ENCODE measurements at regions not wholly inside any gene's neighbourhood (a gene's known extent, or its start where the extent isn't known, plus 50 kb on each side); places are given as distances from the start of the nearest gene placed in this dataset.

DNA sequence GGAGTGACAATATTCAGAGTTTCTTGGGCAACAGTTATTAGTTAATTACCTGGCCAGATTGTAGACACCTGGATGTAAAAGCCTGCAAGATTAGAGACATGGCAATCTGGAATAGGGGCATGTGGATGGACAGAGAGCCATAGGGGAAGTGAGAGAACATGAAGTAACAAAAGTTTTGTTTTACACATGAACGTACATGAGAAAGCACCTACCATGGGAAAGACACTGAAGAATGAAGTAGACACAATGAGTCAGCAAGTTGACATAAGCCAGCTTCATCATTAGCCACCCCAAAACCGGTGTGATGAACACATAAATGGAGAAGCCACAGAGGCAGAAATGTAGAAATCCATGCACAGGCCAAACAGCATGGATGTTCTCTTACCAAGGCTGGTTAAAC lies 462.1 kb upstream of the C1orf87 start:
- Mint-ChIP-seq H3K27ac (no peak overlapping the region), H3K36me3 (no peaks in the 10 kb centered on the region), H3K4me1 (no peaks in the 10 kb centered on the region), H3K9me3 (peaks cover 3 to 15% (median 8%) of the 10 kb centered on the region in 3 donors), H3K4me3 (no peak overlapping the region), H3K27me3 (no peaks in the 10 kb centered on the region)
- ChIA-PET CTCF (no interaction called here), POLR2A (no interaction called here)
- H3K4me3 ChIP-seq (ENCODE audit: control insufficient read depth in 1 of 2, extremely low read depth in 1 of 2, low read length in 1 of 2) = no peak overlapping the region
- no peaks in the 10 kb centered on the region for H3K36me3 ChIP-seq (ENCODE audit: control insufficient read depth in 2 of 2, extremely low read depth in 1 of 2, insufficient read depth in 1 of 2, low read length in 1 of 2)
- H3K9me3 ChIP-seq = no peaks in the 10 kb centered on the region
- no peak overlapping the region for H3K27ac ChIP-seq (ENCODE audit: low read length)
- no peaks in the 10 kb centered on the region for H3K4me1 ChIP-seq (ENCODE audit: control insufficient read depth in 1 of 2, extremely low read depth in 1 of 2, insufficient read depth in 2 of 2, low read length in 2 of 2)
- no peaks in the 10 kb centered on the region for H3K27me3 ChIP-seq (replicated peaks in 1 of 2; ENCODE audit: control insufficient read depth in 2 of 2, extremely low read depth in 1 of 2, insufficient read depth in 2 of 2, low read length in 1 of 2)
- ATAC-seq (replicated peaks in 1 of 4) = no peak
- no peak for DNase-seq
- 50% methylated on average over 2 of the region's 2 CpGs for WGBS (ENCODE audit: insufficient coverage)

DNA sequence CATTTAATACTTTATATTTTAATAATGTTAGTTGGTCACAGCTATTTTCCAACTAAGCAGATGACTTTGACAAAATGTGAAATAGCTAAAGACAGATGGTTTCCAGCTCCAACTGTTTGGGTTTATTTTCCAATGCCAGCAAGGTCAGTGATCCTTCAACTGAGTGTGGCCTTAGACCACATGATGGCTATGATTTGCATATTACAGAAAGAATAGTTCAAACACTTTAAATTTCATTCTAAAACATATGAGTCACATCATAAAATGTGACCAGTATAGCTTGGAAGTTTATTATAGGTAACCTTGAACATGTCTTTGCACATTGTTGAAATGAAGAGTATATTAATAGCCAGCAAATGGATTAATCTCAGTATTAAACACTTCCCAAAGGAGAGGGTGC lies 454.0 kb upstream of the C1orf87 start:
- no peak overlapping the region for H3K4me3 Mint-ChIP-seq
- no peaks in the 10 kb centered on the region for H3K36me3 Mint-ChIP-seq
- no peaks in the 10 kb centered on the region for H3K27me3 ChIP-seq (replicated peaks in 1 of 2; ENCODE audit: control insufficient read depth in 2 of 2, extremely low read depth in 1 of 2, insufficient read depth in 2 of 2, low read length in 1 of 2)
- H3K27ac ChIP-seq (ENCODE audit: low read length) = no peak overlapping the region
- H3K27ac Mint-ChIP-seq = no peak overlapping the region
- no peaks in the 10 kb centered on the region for H3K4me1 ChIP-seq (ENCODE audit: control insufficient read depth in 1 of 2, extremely low read depth in 1 of 2, insufficient read depth in 2 of 2, low read length in 2 of 2)
- no peaks in the 10 kb centered on the region for H3K36me3 ChIP-seq (ENCODE audit: control insufficient read depth in 2 of 2, extremely low read depth in 1 of 2, insufficient read depth in 1 of 2, low read length in 1 of 2)
- no peak overlapping the region for H3K4me3 ChIP-seq (ENCODE audit: control insufficient read depth in 1 of 2, extremely low read depth in 1 of 2, low read length in 1 of 2)
- H3K9me3 ChIP-seq = no peaks in the 10 kb centered on the region
- DNase-seq (no peak), ATAC-seq (replicated peaks in 1 of 4) (no peak)
- ChIA-PET CTCF (no interaction called here), POLR2A (no interaction called here)
- peaks cover 0 to 1% of the 10 kb centered on the region in 2 donors for H3K27me3 Mint-ChIP-seq
- H3K9me3 Mint-ChIP-seq = peaks cover 0 to 5% (median 4%) of the 10 kb centered on the region in 3 donors
- H3K4me1 Mint-ChIP-seq = no peaks in the 10 kb centered on the region

DNA sequence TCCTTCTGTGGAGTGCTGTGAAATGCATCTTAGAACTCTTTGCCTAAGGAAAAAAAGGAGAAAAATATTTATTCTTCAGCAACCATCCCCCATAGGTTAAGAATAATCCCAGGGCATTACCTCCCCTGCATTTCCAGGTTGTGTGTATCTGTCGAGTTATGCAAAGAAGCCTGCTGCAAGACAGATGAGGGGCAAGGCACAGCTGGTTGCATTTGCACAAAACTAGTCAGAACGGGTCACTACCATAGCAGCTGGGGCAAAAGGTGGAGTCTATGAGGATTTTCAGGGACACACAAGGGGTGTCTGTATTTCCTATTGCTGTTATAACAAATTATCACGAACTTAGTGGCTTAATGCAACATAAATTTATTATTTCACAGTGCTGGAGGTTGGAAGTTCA lies 443.4 kb upstream of the C1orf87 start:
- no peaks in the 10 kb centered on the region for H3K36me3 Mint-ChIP-seq
- no peaks in the 10 kb centered on the region for H3K4me1 Mint-ChIP-seq
- H3K4me1 ChIP-seq (ENCODE audit: control insufficient read depth in 1 of 2, extremely low read depth in 1 of 2, insufficient read depth in 2 of 2, low read length in 2 of 2) = no peaks in the 10 kb centered on the region
- no peaks in the 10 kb centered on the region for H3K27me3 Mint-ChIP-seq
- WGBS (ENCODE audit: insufficient coverage) = no CpG with 5 or more reads among the region's 3 CpGs
- no peak for ATAC-seq (replicated peaks in 1 of 4)
- ChIA-PET POLR2A (no interaction called here), CTCF (no interaction called here)
- H3K27ac ChIP-seq (ENCODE audit: low read length) = no peak overlapping the region
- DNase-seq = no peak
- H3K36me3 ChIP-seq (ENCODE audit: control insufficient read depth in 2 of 2, extremely low read depth in 1 of 2, insufficient read depth in 1 of 2, low read length in 1 of 2) = no peaks in the 10 kb centered on the region
- peaks cover 3 to 8% (median 6%) of the 10 kb centered on the region in 3 donors for H3K9me3 Mint-ChIP-seq
- no peak overlapping the region for H3K27ac Mint-ChIP-seq
- no peaks in the 10 kb centered on the region for H3K27me3 ChIP-seq (replicated peaks in 1 of 2; ENCODE audit: control insufficient read depth in 2 of 2, extremely low read depth in 1 of 2, insufficient read depth in 2 of 2, low read length in 1 of 2)
- no peaks in the 10 kb centered on the region for H3K9me3 ChIP-seq
- no peak overlapping the region for H3K4me3 Mint-ChIP-seq
- no peak overlapping the region for H3K4me3 ChIP-seq (ENCODE audit: control insufficient read depth in 1 of 2, extremely low read depth in 1 of 2, low read length in 1 of 2)

DNA sequence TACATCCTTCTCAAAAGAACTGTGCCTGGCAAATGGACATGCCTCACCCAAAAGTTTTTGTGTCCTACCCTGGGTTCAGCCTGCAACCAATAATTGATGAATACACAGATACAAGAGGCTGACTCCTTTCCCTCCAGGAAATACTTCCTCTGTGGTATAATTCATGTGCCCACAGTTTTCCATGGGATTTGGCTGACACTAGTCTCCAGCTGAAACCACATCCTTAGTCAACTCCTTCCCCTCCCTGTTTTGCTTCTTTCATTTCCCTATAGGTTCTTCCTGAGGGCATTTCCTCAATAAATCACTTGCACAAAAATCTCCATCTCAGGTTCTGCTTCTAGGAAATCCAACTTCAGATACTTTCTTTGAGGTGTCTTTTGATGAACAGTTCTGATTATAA lies 436.6 kb upstream of the C1orf87 start:
- H3K4me1 ChIP-seq (ENCODE audit: control insufficient read depth in 1 of 2, extremely low read depth in 1 of 2, insufficient read depth in 2 of 2, low read length in 2 of 2) = no peaks in the 10 kb centered on the region
- POLR2A ChIA-PET = no interaction called here
- H3K36me3 ChIP-seq (ENCODE audit: control insufficient read depth in 2 of 2, extremely low read depth in 1 of 2, insufficient read depth in 1 of 2, low read length in 1 of 2) = no peaks in the 10 kb centered on the region
- H3K27me3 ChIP-seq (replicated peaks in 1 of 2; ENCODE audit: control insufficient read depth in 2 of 2, extremely low read depth in 1 of 2, insufficient read depth in 2 of 2, low read length in 1 of 2) = no peaks in the 10 kb centered on the region
- DNase-seq = no peak
- H3K4me3 ChIP-seq (ENCODE audit: control insufficient read depth in 1 of 2, extremely low read depth in 1 of 2, low read length in 1 of 2) = no peak overlapping the region
- no peak overlapping the region for H3K27ac ChIP-seq (ENCODE audit: low read length)
- peaks cover 0 to 11% (median 10%) of the 10 kb centered on the region in 3 donors for H3K9me3 Mint-ChIP-seq
- ATAC-seq (replicated peaks in 1 of 4) = no peak
- CTCF ChIA-PET = no interaction called here
- no peaks in the 10 kb centered on the region for H3K36me3 Mint-ChIP-seq
- no peak overlapping the region for H3K4me3 Mint-ChIP-seq
- no peaks in the 10 kb centered on the region for H3K4me1 Mint-ChIP-seq
- H3K27ac Mint-ChIP-seq = no peak overlapping the region
- H3K27me3 Mint-ChIP-seq = no peaks in the 10 kb centered on the region
- H3K9me3 ChIP-seq = no peaks in the 10 kb centered on the region

DNA sequence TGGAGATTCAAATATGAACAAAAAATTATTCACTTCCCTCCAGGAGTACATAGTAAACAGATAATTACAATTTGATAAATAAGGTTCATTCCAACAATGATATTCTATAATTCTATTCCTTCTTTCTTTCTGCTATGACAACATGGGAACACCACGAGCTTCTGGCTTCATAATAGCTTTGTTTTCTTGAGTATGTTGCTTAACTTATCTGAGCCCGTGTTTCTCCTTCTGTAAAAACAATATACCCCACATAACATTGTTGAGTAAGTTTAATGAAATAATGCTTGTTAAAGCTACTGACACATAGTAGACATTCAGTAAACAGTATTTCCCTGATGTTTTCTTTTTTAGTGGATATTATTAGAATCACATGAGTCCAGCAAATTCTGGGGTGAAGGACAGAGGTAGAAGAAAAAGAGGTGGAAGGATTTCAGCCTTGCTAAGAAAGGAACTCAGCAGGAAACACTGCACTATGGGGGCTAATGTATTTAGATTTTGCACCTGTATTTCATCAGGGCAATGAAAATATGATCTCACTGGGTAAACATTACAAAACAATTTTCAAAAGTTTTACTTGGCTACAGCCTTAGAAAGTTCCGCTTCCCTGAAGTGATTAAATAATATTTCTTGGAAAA lies 430.8 kb upstream of the C1orf87 start:
- no peaks in the 10 kb centered on the region for H3K27me3 Mint-ChIP-seq
- no peaks in the 10 kb centered on the region for H3K4me1 Mint-ChIP-seq
- DNase-seq (no peak), ATAC-seq (replicated peaks in 1 of 4) (no peak)
- peaks cover 0 to 9% (median 8%) of the 10 kb centered on the region in 3 donors for H3K9me3 Mint-ChIP-seq
- WGBS (ENCODE audit: insufficient coverage) = no CpG with 5 or more reads among the region's 3 CpGs
- Histone ChIP-seq H3K36me3 (ENCODE audit: control insufficient read depth in 2 of 2, extremely low read depth in 1 of 2, insufficient read depth in 1 of 2, low read length in 1 of 2) (no peaks in the 10 kb centered on the region), H3K4me3 (ENCODE audit: control insufficient read depth in 1 of 2, extremely low read depth in 1 of 2, low read length in 1 of 2) (no peak overlapping the region), H3K27me3 (replicated peaks in 1 of 2; ENCODE audit: control insufficient read depth in 2 of 2, extremely low read depth in 1 of 2, insufficient read depth in 2 of 2, low read length in 1 of 2) (no peaks in the 10 kb centered on the region), H3K9me3 (no peaks in the 10 kb centered on the region), H3K4me1 (ENCODE audit: control insufficient read depth in 1 of 2, extremely low read depth in 1 of 2, insufficient read depth in 2 of 2, low read length in 2 of 2) (no peaks in the 10 kb centered on the region), H3K27ac (ENCODE audit: low read length) (no peak overlapping the region)
- H3K36me3 Mint-ChIP-seq = no peaks in the 10 kb centered on the region
- H3K27ac Mint-ChIP-seq = no peak overlapping the region
- ChIA-PET POLR2A (no interaction called here), CTCF (no interaction called here)
- H3K4me3 Mint-ChIP-seq = no peak overlapping the region

DNA sequence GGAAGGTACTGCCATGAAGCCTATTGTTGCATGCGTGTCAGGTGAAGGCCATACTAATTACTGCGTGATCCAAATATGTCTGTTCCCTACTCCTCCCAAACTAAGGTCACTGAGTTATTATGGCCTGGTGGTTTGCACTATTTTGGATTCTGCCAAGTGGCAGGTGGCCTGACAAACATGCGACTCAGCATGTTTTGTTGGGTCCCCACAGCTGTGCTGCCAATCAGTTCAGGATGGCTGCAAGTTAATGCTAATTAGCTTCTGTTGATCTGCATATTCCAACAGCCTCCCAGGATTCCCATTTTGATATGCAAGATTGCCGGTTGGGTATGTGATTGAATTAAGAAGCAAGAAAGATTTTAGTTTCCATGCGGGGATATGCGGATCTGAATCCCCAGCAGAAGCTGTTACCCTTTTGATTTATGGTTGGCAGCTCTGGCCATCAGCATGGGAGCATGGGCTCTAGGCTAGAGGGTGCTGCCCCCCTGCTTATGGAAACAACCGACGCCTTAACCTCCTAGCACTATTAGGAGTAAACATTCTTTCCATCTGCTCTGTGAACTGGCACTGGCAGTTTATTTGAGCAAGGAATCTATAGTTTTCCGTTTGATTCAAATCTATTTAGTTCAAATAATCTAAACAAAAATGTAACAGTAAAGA lies 429.8 kb upstream of the C1orf87 start:
- no peak for DNase-seq
- no peak for ATAC-seq (replicated peaks in 1 of 4)
- WGBS (ENCODE audit: insufficient coverage) = no CpG with 5 or more reads among the region's 9 CpGs
- Mint-ChIP-seq H3K4me3 (no peak overlapping the region), H3K4me1 (no peaks in the 10 kb centered on the region), H3K36me3 (no peaks in the 10 kb centered on the region), H3K27me3 (no peaks in the 10 kb centered on the region), H3K27ac (no peak overlapping the region), H3K9me3 (peaks cover 0 to 18% (median 16%) of the 10 kb centered on the region in 3 donors)
- ChIA-PET CTCF (interaction anchor here in 1 of 2 donors (0.6 kb wide), 1 partner anchor 24 kb away, joined by 4 read pairs; no protein-coding TSS in a partner anchor), POLR2A (no interaction called here)
- H3K9me3 ChIP-seq = no peaks in the 10 kb centered on the region
- H3K27ac ChIP-seq (ENCODE audit: low read length) = no peak overlapping the region
- H3K4me1 ChIP-seq (ENCODE audit: control insufficient read depth in 1 of 2, extremely low read depth in 1 of 2, insufficient read depth in 2 of 2, low read length in 2 of 2) = no peaks in the 10 kb centered on the region
- no peaks in the 10 kb centered on the region for H3K27me3 ChIP-seq (replicated peaks in 1 of 2; ENCODE audit: control insufficient read depth in 2 of 2, extremely low read depth in 1 of 2, insufficient read depth in 2 of 2, low read length in 1 of 2)
- no peak overlapping the region for H3K4me3 ChIP-seq (ENCODE audit: control insufficient read depth in 1 of 2, extremely low read depth in 1 of 2, low read length in 1 of 2)
- H3K36me3 ChIP-seq (ENCODE audit: control insufficient read depth in 2 of 2, extremely low read depth in 1 of 2, insufficient read depth in 1 of 2, low read length in 1 of 2) = no peaks in the 10 kb centered on the region

DNA sequence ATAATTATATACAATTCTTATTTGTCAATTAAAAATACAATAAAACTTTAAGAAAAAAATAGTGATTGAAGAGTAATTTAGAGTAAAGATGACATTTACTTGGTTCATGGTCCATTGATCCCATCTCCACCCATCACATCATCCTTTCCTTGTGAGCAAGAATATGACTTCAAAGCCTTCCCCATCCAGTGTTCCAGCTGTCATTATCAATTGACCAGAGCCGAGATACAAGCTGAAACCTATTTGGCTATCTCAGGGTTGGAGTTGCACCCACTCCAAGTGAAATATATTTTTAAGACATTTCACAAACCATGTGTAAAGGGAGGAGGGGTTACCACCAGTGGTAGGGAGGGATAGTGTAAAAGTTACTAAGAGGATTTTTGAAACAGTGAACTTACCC lies 428.9 kb upstream of the C1orf87 start:
- no peaks in the 10 kb centered on the region for H3K4me1 Mint-ChIP-seq
- WGBS (ENCODE audit: insufficient coverage) = no CpG with 5 or more reads among the region's 1 CpG
- H3K4me1 ChIP-seq (ENCODE audit: control insufficient read depth in 1 of 2, extremely low read depth in 1 of 2, insufficient read depth in 2 of 2, low read length in 2 of 2) = no peaks in the 10 kb centered on the region
- CTCF ChIA-PET = no interaction called here
- H3K36me3 ChIP-seq (ENCODE audit: control insufficient read depth in 2 of 2, extremely low read depth in 1 of 2, insufficient read depth in 1 of 2, low read length in 1 of 2) = no peaks in the 10 kb centered on the region
- H3K9me3 ChIP-seq = no peaks in the 10 kb centered on the region
- ATAC-seq (replicated peaks in 1 of 4) = no peak
- DNase-seq = no peak
- H3K4me3 ChIP-seq (ENCODE audit: control insufficient read depth in 1 of 2, extremely low read depth in 1 of 2, low read length in 1 of 2) = no peak overlapping the region
- H3K27ac Mint-ChIP-seq = no peak overlapping the region
- no peak overlapping the region for H3K4me3 Mint-ChIP-seq
- H3K9me3 Mint-ChIP-seq = peaks cover 5 to 25% (median 20%) of the 10 kb centered on the region in 3 donors
- no peak overlapping the region for H3K27ac ChIP-seq (ENCODE audit: low read length)
- H3K27me3 ChIP-seq (replicated peaks in 1 of 2; ENCODE audit: control insufficient read depth in 2 of 2, extremely low read depth in 1 of 2, insufficient read depth in 2 of 2, low read length in 1 of 2) = no peaks in the 10 kb centered on the region
- no peaks in the 10 kb centered on the region for H3K36me3 Mint-ChIP-seq
- POLR2A ChIA-PET = no interaction called here
- H3K27me3 Mint-ChIP-seq = no peaks in the 10 kb centered on the region
